HPDE6-E6E7 (cell line): ENCODE measurements at regions not wholly inside any gene's neighbourhood (a gene's known extent, or its start where the extent isn't known, plus 50 kb on each side); places are given as distances from the start of the nearest gene placed in this dataset.

ENCODE experiments used
- DNase-seq: peaks from one replicate; pipeline ENCODE4 v3.0.0; 2011; ENCODE audit warnings: missing footprints; ENCODE audit errors: extremely low spot score

- no peak for DNase-seq
Measured at GRCh38 chr17:12290207-12290606, 269.5 kb downstream of the MAP2K4 start.

- no peak for DNase-seq
Measured at GRCh38 chr17:12296209-12296625, 275.5 kb downstream of the MAP2K4 start.

GRCh38 chr17:12301551-12301950 is 280.9 kb downstream of the MAP2K4 start:
- no peak for DNase-seq

- no peak for DNase-seq
Measured at GRCh38 chr17:12302711-12303110, 282.0 kb downstream of the MAP2K4 start.

GRCh38 chr17:12310811-12311210 is 290.1 kb downstream of the MAP2K4 start:
- DNase-seq = no peak

- DNase-seq = no peak
Measured at GRCh38 chr17:12312692-12313091, 292.0 kb downstream of the MAP2K4 start.

GRCh38 chr17:12313786-12314185 is 293.1 kb downstream of the MAP2K4 start:
- DNase-seq = no peak

GRCh38 chr17:12316021-12316420 is 295.3 kb downstream of the MAP2K4 start:
- DNase-seq = no peak

- DNase-seq = no peak
Measured at GRCh38 chr17:12318571-12319266, 298.0 kb downstream of the MAP2K4 start.

- no peak for DNase-seq
Measured at GRCh38 chr17:12320286-12320685, 299.6 kb downstream of the MAP2K4 start.

GRCh38 chr17:12328204-12328603 is 307.5 kb downstream of the MAP2K4 start:
- no peak for DNase-seq

- no peak for DNase-seq
Measured at GRCh38 chr17:12330456-12330855, 309.8 kb downstream of the MAP2K4 start.

GRCh38 chr17:12341328-12341727 is 320.7 kb downstream of the MAP2K4 start:
- DNase-seq = no peak

- no peak for DNase-seq
Measured at GRCh38 chr17:12342161-12342560, 321.5 kb downstream of the MAP2K4 start.

GRCh38 chr17:12342609-12343435 is 322.1 kb downstream of the MAP2K4 start:
- no peak for DNase-seq

- DNase-seq = no peak
Measured at GRCh38 chr17:12348476-12348875, 317.2 kb upstream of the MYOCD start.

- DNase-seq = no peak
Measured at GRCh38 chr17:12349297-12349696, 316.4 kb upstream of the MYOCD start.

GRCh38 chr17:12352127-12352526 is 313.6 kb upstream of the MYOCD start:
- no peak for DNase-seq

GRCh38 chr17:12357600-12357999 is 308.1 kb upstream of the MYOCD start:
- no peak for DNase-seq

- DNase-seq = no peak
Measured at GRCh38 chr17:12358477-12358876, 307.2 kb upstream of the MYOCD start.

GRCh38 chr17:12362853-12363455 is 302.7 kb upstream of the MYOCD start:
- no peak for DNase-seq

GRCh38 chr17:12365805-12366204 is 299.9 kb upstream of the MYOCD start:
- DNase-seq = no peak

GRCh38 chr17:12369065-12369464 is 296.6 kb upstream of the MYOCD start:
- DNase-seq = no peak
